ENCODE measurements at regions not wholly inside any gene's neighbourhood (a gene's known extent, or its start where the extent isn't known, plus 50 kb on each side); places are given as distances from the start of the nearest gene placed in this dataset.

DNA sequence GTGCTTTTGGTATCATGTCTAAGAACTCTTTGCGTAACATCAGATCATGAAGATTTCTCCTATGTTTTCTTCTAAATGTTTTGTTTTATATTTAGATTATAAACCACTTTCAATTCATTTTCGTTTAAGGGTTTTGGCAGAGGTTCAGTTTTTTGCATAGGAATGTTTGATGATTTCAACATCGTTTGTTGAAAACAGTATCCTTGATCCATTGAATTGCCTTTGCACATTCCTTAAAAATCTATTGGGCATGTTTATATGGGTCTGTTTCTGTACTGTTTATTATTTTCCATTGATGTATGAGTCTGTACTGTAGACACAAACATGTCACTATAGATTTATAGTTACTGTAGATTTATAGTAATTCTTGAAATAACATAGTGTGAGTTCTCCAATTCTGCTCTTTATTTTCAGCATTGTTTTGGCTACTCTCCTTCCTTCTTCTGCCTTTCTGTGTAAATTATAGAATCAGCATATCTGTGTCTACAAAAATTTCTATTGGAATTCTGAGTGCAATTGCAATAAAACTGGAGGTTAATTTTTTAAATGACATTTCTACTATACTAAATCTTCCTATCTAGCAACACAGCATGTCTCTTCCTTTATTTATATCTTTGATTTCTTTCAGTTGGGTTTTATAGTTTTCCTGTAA is 374.0 kb downstream of the SV2B start:
- Histone ChIP-seq H3K36me3 (ENCODE audit: control insufficient read depth, insufficient read depth, low read length) (no peaks in the 10 kb centered on the region), H3K4me3 (ENCODE audit: low read depth, low read length) (no peak overlapping the region), H3K27me3 (ENCODE audit: control insufficient read depth, insufficient read depth, low read length) (no peaks in the 10 kb centered on the region)
- FAIRE-seq (no peak), DNase-seq (ENCODE audit: low read depth) (no peak)
- no peak for TF ChIP-seq CTCF (IDR thresholded peaks at IDR 0.05; ENCODE audit: insufficient read depth, low read length, severe bottlenecking)

- no peak for TF ChIP-seq CTCF (IDR thresholded peaks at IDR 0.05; ENCODE audit: insufficient read depth, low read length, severe bottlenecking)
- FAIRE-seq, result no peak
- H3K4me3 ChIP-seq (ENCODE audit: low read depth, low read length), result no peak overlapping the region
Measured at GRCh38 chr15:91476861-91477260, 376.6 kb upstream of the SLCO3A1 start.

DNA sequence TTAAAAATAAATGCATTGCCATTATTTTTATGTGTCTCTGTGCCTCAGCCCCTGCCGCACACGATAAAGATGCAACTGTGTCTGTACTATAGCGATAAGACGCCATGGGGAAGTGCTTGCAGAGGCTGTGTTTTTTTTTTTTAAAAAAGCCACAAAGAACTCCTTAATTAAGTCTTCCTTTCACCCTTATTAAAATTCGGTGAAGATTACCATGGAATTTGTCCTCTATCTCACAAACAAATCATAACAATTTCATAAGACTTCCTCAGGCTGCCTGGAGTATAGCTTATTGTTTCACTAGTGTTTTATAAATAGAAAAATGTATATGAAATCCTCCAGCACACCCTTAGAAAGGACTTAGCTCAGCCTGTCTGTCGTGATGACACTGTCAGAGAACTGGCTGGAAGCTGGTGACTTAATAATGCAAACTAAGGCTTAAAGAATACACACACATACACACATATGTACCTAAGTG is 374.8 kb upstream of the SLCO3A1 start:
- Histone ChIP-seq H3K36me3 (ENCODE audit: control insufficient read depth, insufficient read depth, low read length) (no peaks in the 10 kb centered on the region), H3K27me3 (ENCODE audit: control insufficient read depth, insufficient read depth, low read length) (no peaks in the 10 kb centered on the region), H3K4me3 (ENCODE audit: low read depth, low read length) (no peak overlapping the region)
- TF ChIP-seq CTCF (IDR thresholded peaks at IDR 0.05; ENCODE audit: insufficient read depth, low read length, severe bottlenecking), result no peak
- FAIRE-seq (no peak), DNase-seq (ENCODE audit: low read depth) (no peak)

More at GRCh38 chr15:91476861-91477260, 376.6 kb upstream of the SLCO3A1 start:
- no peaks in the 10 kb centered on the region for H3K36me3 ChIP-seq (ENCODE audit: control insufficient read depth, insufficient read depth, low read length)
- DNase-seq (ENCODE audit: low read depth), result no peak
- no peaks in the 10 kb centered on the region for H3K27me3 ChIP-seq (ENCODE audit: control insufficient read depth, insufficient read depth, low read length)

GRCh38 chr15:91480426-91480825 is 373.1 kb upstream of the SLCO3A1 start:
- no peak for TF ChIP-seq CTCF (IDR thresholded peaks at IDR 0.05; ENCODE audit: insufficient read depth, low read length, severe bottlenecking)
- no peak for FAIRE-seq
- no peaks in the 10 kb centered on the region for H3K27me3 ChIP-seq (ENCODE audit: control insufficient read depth, insufficient read depth, low read length)
- DNase-seq (ENCODE audit: low read depth), result no peak
- no peaks in the 10 kb centered on the region for H3K36me3 ChIP-seq (ENCODE audit: control insufficient read depth, insufficient read depth, low read length)
- no peak overlapping the region for H3K4me3 ChIP-seq (ENCODE audit: low read depth, low read length)

GRCh38 chr15:91482799-91483198 is 370.7 kb upstream of the SLCO3A1 start:
- DNase-seq (ENCODE audit: low read depth) (no peak), FAIRE-seq (no peak)
- no peaks in the 10 kb centered on the region for H3K27me3 ChIP-seq (ENCODE audit: control insufficient read depth, insufficient read depth, low read length)
- TF ChIP-seq CTCF (IDR thresholded peaks at IDR 0.05; ENCODE audit: insufficient read depth, low read length, severe bottlenecking), result no peak
- H3K4me3 ChIP-seq (ENCODE audit: low read depth, low read length), result no peak overlapping the region
- no peaks in the 10 kb centered on the region for H3K36me3 ChIP-seq (ENCODE audit: control insufficient read depth, insufficient read depth, low read length)

DNA sequence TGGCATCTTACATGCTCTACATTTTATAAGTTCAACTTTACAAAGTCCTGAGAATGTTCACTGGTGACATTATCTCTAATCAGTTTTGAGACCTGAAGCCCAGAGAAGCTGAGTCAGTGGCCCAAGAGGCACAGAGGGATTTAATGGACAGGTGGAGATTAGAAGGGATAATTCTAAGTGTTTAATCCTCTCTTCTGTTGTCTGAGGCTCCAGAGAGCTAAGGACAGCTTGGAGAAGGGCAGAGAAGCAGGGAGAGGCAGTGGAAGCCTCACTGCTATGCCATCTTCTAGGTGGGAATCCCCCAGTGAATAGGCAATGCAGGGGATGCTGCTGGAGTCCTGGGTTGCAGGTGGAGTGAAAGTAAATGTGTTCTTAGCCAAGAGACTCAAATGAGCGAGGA is 369.4 kb upstream of the SLCO3A1 start:
- DNase-seq (ENCODE audit: low read depth), result no peak
- H3K36me3 ChIP-seq (ENCODE audit: control insufficient read depth, insufficient read depth, low read length), result no peaks in the 10 kb centered on the region
- H3K4me3 ChIP-seq (ENCODE audit: low read depth, low read length), result no peak overlapping the region
- no peak for TF ChIP-seq CTCF (IDR thresholded peaks at IDR 0.05; ENCODE audit: insufficient read depth, low read length, severe bottlenecking)
- H3K27me3 ChIP-seq (ENCODE audit: control insufficient read depth, insufficient read depth, low read length), result no peaks in the 10 kb centered on the region
- FAIRE-seq, result no peak
